Adrenal gland (tissue), 5 donors: ENCODE measurements at regions not wholly inside any gene's neighbourhood (a gene's known extent, or its start where the extent isn't known, plus 50 kb on each side); places are given as distances from the start of the nearest gene placed in this dataset.

Experiments
- POLR2A ChIP-seq, 2 donors: fragments of 450-650 bp; IDR thresholded peaks; one replicate each; pipeline ENCODE4 v1.6.1; 2017; ENCODE audit warnings: antibody characterized with exemption in 2 of 2, mild to moderate bottlenecking in 2 of 2, moderate library complexity in 1 of 2
- TF ChIP-seq, protein P1 (sequence below), 6 experiments: fragments of 450-650 bp in 4 of 6; fragments of 200-600 bp in 2 of 6; sonication (generic) in 1 of 6; IDR thresholded peaks; 1 replicate in 5 of 6; 2 replicates in 1 of 6; pipeline versions ENCODE4 v1.5.1 to v1.8.0; 2016 to 2021; ENCODE audit warnings: antibody characterized with exemption in 6 of 6, mild to moderate bottlenecking in 2 of 6, moderate library complexity in 1 of 6
- donor health status: DM: no; HTN: no; CAD: no.

DNA sequence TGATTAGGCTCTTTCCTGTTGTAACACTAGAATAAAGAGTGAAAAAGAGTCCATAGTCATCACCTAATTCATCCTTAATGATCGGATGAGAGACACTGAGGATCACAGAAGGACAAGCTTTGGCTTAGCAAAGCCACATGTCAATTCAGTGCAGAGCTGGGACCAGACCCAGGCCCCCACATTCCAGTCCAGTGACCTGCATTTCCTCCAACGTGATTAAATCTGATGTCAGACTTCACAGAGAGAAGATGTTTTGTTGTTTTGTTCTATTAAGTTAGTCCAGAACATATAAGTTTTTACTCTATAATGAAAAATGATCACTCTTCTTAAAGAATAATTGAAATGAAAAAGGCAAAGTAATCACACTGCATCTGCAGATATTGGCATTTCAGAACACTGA lies 377.9 kb upstream of the PAPPA start:
- TF ChIP-seq, protein P1, sequence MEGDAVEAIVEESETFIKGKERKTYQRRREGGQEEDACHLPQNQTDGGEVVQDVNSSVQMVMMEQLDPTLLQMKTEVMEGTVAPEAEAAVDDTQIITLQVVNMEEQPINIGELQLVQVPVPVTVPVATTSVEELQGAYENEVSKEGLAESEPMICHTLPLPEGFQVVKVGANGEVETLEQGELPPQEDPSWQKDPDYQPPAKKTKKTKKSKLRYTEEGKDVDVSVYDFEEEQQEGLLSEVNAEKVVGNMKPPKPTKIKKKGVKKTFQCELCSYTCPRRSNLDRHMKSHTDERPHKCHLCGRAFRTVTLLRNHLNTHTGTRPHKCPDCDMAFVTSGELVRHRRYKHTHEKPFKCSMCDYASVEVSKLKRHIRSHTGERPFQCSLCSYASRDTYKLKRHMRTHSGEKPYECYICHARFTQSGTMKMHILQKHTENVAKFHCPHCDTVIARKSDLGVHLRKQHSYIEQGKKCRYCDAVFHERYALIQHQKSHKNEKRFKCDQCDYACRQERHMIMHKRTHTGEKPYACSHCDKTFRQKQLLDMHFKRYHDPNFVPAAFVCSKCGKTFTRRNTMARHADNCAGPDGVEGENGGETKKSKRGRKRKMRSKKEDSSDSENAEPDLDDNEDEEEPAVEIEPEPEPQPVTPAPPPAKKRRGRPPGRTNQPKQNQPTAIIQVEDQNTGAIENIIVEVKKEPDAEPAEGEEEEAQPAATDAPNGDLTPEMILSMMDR (IDR thresholded peaks at IDR 0.05) = no peak
- no peak for TF ChIP-seq POLR2A (IDR thresholded peaks at IDR 0.05)
